Uterus (tissue), 2 donors: ENCODE measurements at regions not wholly inside any gene's neighbourhood (a gene's known extent, or its start where the extent isn't known, plus 50 kb on each side); places are given as distances from the start of the nearest gene placed in this dataset.

Experiments used
- POLR2A ChIP-seq, 2 donors: fragments of 450-650 bp; IDR thresholded peaks; one replicate each; pipeline ENCODE4 v1.6.1; 2016; ENCODE audit warnings: antibody characterized with exemption in 2 of 2, mild to moderate bottlenecking in 1 of 2, moderate library complexity in 1 of 2
- TF ChIP-seq, protein P1 (sequence below), 4 experiments: fragments of 200-600 bp in 2 of 4; fragments of 450-650 bp in 2 of 4; sonication (generic) in 2 of 4; IDR thresholded peaks; one replicate each; pipeline ENCODE4 v1.5.1; 2016 to 2019; ENCODE audit warnings: antibody characterized with exemption in 4 of 4, mild to moderate bottlenecking in 2 of 4, moderate library complexity in 1 of 4

DNA sequence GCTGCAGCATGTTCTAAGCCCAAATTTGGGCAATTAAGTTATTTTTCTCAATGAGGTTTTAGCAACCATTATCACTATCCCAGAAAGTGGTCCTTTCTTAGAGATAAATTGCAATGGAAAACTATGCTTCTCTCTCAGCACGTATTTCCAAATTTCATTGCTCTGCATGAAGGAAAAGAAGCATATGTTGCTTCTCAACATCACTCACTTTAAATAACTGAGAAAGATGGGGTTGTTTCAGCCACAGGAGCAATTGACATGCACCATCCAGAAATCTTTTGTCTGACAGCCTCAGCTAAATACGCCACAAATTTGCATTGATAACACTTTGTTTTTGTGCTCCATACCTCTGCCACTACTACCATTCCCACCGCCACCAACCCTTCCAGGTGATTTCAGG lies 157.6 kb upstream of the PKN2 start:
- no peak for TF ChIP-seq POLR2A (IDR thresholded peaks at IDR 0.05)
- TF ChIP-seq, protein P1, sequence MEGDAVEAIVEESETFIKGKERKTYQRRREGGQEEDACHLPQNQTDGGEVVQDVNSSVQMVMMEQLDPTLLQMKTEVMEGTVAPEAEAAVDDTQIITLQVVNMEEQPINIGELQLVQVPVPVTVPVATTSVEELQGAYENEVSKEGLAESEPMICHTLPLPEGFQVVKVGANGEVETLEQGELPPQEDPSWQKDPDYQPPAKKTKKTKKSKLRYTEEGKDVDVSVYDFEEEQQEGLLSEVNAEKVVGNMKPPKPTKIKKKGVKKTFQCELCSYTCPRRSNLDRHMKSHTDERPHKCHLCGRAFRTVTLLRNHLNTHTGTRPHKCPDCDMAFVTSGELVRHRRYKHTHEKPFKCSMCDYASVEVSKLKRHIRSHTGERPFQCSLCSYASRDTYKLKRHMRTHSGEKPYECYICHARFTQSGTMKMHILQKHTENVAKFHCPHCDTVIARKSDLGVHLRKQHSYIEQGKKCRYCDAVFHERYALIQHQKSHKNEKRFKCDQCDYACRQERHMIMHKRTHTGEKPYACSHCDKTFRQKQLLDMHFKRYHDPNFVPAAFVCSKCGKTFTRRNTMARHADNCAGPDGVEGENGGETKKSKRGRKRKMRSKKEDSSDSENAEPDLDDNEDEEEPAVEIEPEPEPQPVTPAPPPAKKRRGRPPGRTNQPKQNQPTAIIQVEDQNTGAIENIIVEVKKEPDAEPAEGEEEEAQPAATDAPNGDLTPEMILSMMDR (IDR thresholded peaks at IDR 0.05): no peak
